Suppressor macrophage treated with lipopolysaccharide for 1 hour (primary cell): ENCODE measurements at regions not wholly inside any gene's neighbourhood (a gene's known extent, or its start where the extent isn't known, plus 50 kb on each side); places are given as distances from the start of the nearest gene placed in this dataset.
A peak's percentile ranks its signal among the peaks of the same experiment; 100 is the strongest.

Experiments used
- DNase-seq, 3 donors: peaks; one replicate each; pipeline ENCODE4 v3.0.0-alpha.2; 2020 to 2022

- DNase-seq: no peak
Measured at GRCh38 chr1:201589186-201589585, 50.3 kb downstream of the NAV1 start.

DNA sequence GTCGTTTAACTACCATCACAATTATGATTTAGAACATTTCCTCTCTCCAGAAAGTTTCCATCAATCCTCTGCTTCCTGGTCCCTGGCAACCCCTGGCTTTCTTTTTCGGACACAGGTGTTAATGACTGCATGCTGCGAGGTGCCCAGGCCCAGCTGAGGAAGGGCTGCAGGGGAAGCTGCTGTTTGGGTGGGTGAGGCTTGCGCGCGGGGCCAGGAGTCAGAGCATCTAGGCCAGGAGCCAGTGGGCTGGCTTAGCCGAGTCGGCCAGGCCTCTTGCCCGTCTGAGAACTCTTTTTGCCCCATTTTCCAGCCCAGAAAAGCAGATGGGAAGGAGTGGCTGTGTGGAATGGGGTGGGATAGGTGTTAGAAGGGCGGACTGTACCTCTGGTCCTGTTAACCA lies 51.5 kb downstream of the NAV1 start:
- no peak for DNase-seq

DNA sequence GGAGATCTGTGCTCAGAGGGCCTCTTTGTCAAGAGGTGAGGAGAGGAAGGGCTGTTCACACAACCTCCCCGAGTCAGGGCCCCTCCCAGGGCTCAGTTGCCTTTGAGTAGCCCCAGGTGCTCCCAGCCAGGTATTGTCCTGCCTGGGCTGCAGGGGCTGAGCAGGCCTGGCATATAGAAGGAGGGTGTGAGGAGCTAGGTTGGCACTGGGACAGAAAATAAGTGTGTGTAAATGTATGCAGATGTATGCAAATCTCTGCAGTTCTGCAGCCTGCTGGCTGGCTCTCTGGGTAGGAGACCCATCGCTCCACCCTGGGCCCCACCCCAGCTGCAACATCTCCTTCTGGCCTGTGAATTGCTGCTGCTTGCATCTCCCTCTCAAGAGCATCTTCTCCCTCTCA lies 52.4 kb downstream of the NAV1 start:
- no peak for DNase-seq

- DNase-seq: no peak
Measured at GRCh38 chr1:201591981-201592380, 53.1 kb downstream of the NAV1 start.

GRCh38 chr1:201593200-201593921 lies 54.4 kb downstream of the NAV1 start:
- peak; percentile 65 to 74 (median 74) for DNase-seq

GRCh38 chr1:201594575-201595245 lies 55.8 kb downstream of the NAV1 start:
- peak in 1 of 3 donors; percentile 29 for DNase-seq

DNA sequence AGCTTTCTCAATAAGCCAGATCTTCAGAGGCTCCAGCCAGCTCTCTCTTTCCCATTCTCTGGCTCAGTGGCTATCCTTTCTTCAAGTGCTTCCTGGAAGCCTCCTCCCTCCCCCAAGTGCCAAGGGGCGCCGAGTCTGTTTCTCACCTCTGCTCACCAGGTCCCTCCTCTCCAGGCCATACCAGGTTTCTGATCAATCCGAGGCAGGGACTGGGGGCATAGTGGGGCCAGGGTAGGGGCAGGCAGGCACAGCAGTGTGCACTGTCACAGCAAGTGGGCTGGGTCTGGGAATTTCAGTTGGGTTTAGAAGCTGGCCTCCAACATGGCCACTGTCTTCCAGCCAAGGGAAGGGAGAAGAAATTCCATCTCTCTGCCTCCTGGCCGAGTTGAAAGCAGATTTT lies 56.5 kb downstream of the NAV1 start:
- DNase-seq: no peak

DNA sequence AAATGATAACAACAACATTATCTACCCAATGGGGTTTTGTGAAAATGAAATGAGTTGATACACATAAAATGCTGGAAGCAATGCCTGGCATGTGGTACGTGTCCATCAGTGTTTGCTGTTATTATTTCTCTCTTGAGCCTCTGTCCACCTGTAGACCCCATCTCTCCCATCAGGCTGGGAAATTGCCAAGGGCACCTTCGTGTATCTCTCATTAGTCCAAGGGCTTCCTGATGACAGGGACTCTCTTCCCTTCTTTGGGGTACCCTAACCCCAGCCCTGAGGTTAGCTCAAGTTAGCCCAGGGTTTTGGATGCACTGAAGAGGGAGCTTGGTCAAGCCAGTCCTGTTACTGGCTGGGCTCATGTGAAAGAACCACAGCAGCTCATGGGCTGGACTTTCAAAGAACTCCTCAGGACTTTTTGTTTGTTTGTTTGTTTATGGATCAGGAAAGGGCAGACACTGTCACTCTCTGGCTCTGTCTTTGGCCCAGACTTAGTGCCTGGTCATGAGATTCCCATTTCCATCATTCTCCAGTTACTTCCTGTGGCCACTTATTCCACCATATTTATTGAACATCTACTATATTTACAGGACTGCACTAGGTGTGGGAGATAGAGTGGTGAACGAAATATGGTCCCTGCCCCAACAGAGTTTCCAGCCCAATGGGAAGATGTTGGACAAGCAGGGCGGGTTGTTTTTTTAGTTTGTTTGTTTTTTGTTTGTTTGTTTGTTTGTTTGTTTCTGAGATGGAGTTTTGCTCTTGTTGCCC lies 57.4 kb downstream of the NAV1 start:
- no peak for DNase-seq

GRCh38 chr1:201597551-201598230 lies 58.8 kb downstream of the NAV1 start:
- DNase-seq: no peak

GRCh38 chr1:201598396-201598795 lies 59.5 kb downstream of the NAV1 start:
- DNase-seq: no peak

- no peak for DNase-seq
Measured at GRCh38 chr1:201598973-201599372, 60.0 kb downstream of the NAV1 start.

DNA sequence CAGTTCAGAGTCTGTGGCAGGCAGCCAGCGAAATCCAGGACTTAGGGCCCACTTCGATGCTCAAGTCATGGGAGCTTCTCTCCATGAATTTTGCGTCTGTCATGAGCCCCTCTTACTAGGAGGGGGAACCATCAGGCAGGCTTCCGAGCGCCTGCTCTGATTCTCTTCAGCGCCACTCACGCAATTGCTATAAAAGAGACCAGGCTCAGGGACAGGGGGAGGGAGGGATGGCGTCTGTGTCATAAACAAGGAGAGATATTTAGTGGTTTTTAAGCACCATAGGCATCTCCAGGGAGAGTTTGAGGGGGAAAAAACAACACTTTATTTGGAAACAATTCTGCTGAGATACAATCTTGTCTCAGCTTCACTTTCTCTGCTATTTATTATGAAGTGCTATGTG lies 60.6 kb downstream of the NAV1 start:
- no peak for DNase-seq

- DNase-seq: no peak
Measured at GRCh38 chr1:201602413-201603265, 63.7 kb downstream of the NAV1 start.

DNA sequence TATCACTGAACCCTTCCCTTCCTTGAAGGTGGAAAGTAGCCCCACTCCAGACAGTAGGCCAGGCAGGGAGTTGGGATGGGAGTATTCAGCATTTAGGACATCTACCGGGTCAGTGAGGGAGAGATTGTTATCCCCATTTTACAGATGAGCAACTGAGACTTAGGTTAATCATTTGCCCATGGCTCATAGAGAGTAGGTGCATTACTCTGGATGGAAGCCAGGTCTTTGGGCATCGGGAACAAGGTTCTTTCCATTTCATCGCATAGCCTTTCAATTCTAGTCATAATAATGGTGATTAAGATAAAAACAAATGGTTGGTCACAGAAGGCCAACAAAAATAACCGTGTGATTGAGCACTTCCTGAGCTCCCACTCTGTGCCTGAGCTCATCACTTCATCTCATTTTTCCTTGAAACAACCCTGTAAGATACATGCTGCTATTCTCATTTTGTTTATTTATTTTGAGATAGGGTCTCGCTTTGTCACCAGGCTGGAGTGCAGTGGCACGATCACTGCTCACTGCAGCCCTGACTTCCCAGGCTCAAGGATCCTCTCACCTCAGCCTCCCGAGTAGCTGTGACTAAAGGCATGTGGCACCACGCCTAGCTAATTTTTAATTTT lies 64.8 kb downstream of the NAV1 start:
- no peak for DNase-seq

DNA sequence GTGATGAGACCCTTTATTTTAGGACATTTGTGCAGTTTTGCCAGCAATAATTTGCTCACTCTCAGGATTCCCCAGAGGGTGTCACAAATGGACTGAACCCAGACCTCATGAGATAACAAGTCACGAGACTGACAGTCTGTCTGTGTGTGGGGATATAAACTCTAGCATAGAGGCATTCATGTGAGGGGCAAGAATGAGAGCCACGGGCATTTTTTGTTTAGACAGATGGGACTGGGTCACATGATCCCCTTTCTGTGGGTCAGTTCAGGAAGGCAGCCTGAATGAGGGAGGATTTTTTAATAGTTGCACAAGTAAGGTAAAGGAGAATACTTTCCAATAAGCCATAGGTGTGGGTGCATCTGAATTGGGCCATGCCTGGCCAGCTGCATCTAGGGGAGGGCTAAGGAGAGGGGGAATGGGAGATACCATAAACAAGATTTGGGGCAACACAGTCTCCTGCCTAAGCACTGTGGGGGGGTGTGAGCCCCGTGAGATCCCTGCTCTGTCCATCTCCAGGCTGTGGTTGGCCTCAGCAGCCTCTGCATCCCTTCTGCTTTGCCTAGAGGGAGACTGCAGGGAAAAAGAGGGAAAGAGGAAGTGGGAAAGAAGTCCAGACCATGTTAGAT lies 66.6 kb downstream of the NAV1 start:
- no peak for DNase-seq

GRCh38 chr1:201606096-201606495 lies 67.2 kb downstream of the NAV1 start:
- DNase-seq: no peak

- no peak for DNase-seq
Measured at GRCh38 chr1:201606623-201607022, 67.7 kb downstream of the NAV1 start.

DNA sequence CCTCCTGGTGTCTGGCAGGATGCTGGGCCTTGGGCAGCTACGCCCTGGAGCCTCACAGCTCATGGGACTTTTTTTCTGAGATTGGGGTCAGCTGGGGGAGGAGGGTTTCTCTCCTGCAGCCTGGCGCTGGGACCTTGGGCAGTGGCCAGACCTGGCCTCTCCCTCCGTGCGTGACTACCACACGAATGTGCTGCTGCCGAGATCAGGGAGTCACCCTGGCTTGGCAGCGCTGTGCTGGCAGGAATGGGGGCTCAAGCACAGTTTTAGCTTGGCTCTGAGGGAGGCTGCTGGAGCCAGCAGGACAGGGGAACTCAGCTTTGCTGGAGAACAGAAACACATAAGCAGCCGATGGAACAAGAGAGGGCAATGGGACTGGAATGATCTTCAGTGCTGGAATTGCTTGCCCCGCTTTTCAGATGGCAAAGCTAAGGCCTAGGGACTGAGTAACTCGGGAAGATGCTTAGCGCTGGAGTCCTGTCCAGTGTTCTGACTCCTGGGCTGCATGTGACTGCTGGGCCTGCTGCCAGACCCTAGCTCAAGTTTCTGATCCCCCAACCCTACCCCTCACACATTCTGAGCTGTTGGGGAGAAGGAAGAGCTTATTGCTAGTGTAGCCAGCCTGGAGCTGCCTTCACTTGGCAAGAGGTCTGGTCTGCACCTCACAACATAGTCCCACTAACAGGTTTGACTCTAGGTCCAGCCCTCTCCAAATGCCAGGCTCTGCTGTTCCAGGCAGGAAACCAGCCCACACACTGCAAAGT lies 69.9 kb downstream of the NAV1 start:
- DNase-seq: no peak

DNA sequence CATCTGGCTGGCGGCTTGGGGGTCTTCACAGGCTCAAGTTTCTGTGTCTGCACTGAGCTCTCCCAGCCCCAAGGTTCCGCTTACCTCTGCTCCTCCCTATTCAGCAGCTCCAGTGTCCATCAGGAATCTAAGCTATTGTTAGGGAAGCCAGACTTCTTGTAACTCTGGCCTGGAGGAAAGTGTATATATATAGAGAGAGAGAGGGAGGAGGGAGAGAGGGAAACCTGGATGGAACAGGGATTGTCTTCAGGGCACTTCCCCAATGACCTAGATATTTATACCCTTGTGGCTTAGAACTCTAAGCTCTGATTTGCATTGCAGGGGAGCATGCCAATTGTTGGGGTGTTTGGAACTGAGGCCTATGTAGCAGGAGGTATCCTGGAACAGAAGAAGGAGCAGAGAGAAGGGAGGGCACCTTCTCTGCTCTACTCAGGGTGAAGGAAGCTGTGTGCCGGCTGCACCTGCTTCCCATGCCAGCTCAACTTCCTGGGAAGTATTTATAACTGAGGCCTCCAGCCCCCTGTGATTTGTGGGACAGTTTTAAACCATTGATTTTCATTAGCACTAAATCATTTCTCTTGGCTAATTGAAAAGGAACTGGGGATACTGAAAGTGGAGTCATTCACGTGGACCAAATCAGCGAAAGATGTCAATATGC lies 70.9 kb downstream of the NAV1 start:
- DNase-seq: no peak

DNA sequence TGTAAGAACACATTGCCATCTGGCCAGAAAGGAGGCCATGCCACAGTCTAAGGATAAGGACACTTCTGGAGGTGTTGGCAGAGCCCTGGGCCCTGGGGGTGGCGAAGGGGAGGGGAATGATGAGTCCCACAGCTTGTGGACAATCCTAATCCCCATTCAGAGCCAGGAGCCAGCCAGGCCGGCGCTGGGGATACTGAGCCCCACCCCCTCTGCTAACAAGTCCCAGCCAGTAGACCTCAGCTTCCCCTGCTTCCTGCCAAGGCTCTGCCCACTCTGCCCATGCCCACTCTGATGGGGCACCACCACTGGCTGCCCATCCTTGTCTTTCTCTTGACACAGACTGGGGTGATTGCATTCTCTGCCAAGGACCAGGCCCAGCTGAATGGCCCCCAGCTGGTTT lies 71.9 kb downstream of the NAV1 start:
- no peak for DNase-seq
